Ishikawa (cell line): ENCODE measurements at regions not wholly inside any gene's neighbourhood (a gene's known extent, or its start where the extent isn't known, plus 50 kb on each side); places are given as distances from the start of the nearest gene placed in this dataset.

Experiments
- CEBPB ChIP-seq: IDR thresholded peaks from 2 replicates; pipeline ENCODE4 v1.6.1; 2012
- CREB1 ChIP-seq: IDR thresholded peaks from 2 replicates; pipeline ENCODE4 v1.6.1; 2012; ENCODE audit warnings: low read depth
- EGR1 ChIP-seq: IDR thresholded peaks from 2 replicates; pipeline ENCODE4 v1.6.1; 2012
- EP300 ChIP-seq: IDR thresholded peaks from 2 replicates; pipeline ENCODE4 v1.6.1; 2012; ENCODE audit warnings: borderline replicate concordance
- FOXM1 ChIP-seq: IDR thresholded peaks from 2 replicates; pipeline ENCODE4 v1.6.1; 2012; ENCODE audit warnings: low read depth, borderline replicate concordance
- MAX ChIP-seq: IDR thresholded peaks from 2 replicates; pipeline ENCODE4 v1.6.1; 2012
- NFIC ChIP-seq: IDR thresholded peaks from 2 replicates; pipeline ENCODE4 v1.6.1; 2012
- RAD21 ChIP-seq: IDR thresholded peaks from 2 replicates; pipeline ENCODE4 v1.6.1; 2012; ENCODE audit warnings: low read depth
- REST ChIP-seq: IDR thresholded peaks from 2 replicates; pipeline ENCODE4 v1.6.1; 2012; ENCODE audit warnings: low read depth, mild to moderate bottlenecking
- TAF1 ChIP-seq: IDR thresholded peaks from 2 replicates; pipeline ENCODE4 v1.6.1; 2012; ENCODE audit warnings: low read depth, mild to moderate bottlenecking
- TCF12 ChIP-seq: IDR thresholded peaks from 2 replicates; pipeline ENCODE4 v1.6.1; 2012; ENCODE audit warnings: low read depth
- TEAD4 ChIP-seq: IDR thresholded peaks from 2 replicates; pipeline ENCODE4 v1.6.1; 2012
- USF1 ChIP-seq: IDR thresholded peaks from 2 replicates; pipeline ENCODE4 v1.6.1; 2012
- YY1 ChIP-seq: IDR thresholded peaks from 2 replicates; pipeline ENCODE4 v1.6.1; 2012; ENCODE audit warnings: low read depth
- ZBTB7A ChIP-seq: IDR thresholded peaks from 2 replicates; pipeline ENCODE4 v1.6.1; 2012; ENCODE audit warnings: low read depth

- no peak for TF ChIP-seq TCF12
- TF ChIP-seq REST: no peak
- TF ChIP-seq YY1: no peak
- TF ChIP-seq MAX: no peak
- no peak for TF ChIP-seq CEBPB
- no peak for TF ChIP-seq EP300
- TF ChIP-seq EGR1: no peak
- TF ChIP-seq NFIC: no peak
- no peak for TF ChIP-seq TEAD4
- TF ChIP-seq ZBTB7A: no peak
- no peak for TF ChIP-seq FOXM1
- no peak for TF ChIP-seq RAD21
- no peak for TF ChIP-seq USF1
- no peak for TF ChIP-seq CREB1
- TF ChIP-seq TAF1: no peak
These were observed 665.4 kb upstream of the HS6ST1 start for GRCh38 chr2:128984081-128984480.

GRCh38 chr2:128984855-128985254 is 666.2 kb upstream of the HS6ST1 start:
- TF ChIP-seq EGR1: no peak
- no peak for TF ChIP-seq FOXM1
- no peak for TF ChIP-seq YY1
- TF ChIP-seq RAD21: no peak
- no peak for TF ChIP-seq EP300
- no peak for TF ChIP-seq CEBPB
- TF ChIP-seq CREB1: no peak
- TF ChIP-seq TEAD4: no peak
- no peak for TF ChIP-seq NFIC
- TF ChIP-seq MAX: no peak
- no peak for TF ChIP-seq USF1
- TF ChIP-seq REST: no peak
- TF ChIP-seq TCF12: no peak
- TF ChIP-seq TAF1: no peak
- no peak for TF ChIP-seq ZBTB7A

GRCh38 chr2:128986026-128986715 is 667.5 kb upstream of the HS6ST1 start:
- TF ChIP-seq YY1 (no peak), REST (no peak), USF1 (no peak), RAD21 (no peak), TCF12 (no peak), ZBTB7A (no peak), NFIC (no peak), FOXM1 (no peak), CEBPB (no peak), TEAD4 (no peak), EGR1 (no peak)

- TF ChIP-seq FOXM1 (no peak), YY1 (no peak), ZBTB7A (no peak), MAX (no peak), USF1 (no peak), TEAD4 (no peak), CEBPB (no peak), REST (no peak), RAD21 (no peak), EP300 (no peak), CREB1 (no peak), TAF1 (no peak), TCF12 (no peak)
These were observed 668.2 kb upstream of the HS6ST1 start for GRCh38 chr2:128986867-128987268.
